ENCODE measurements at regions not wholly inside any gene's neighbourhood (a gene's known extent, or its start where the extent isn't known, plus 50 kb on each side); places are given as distances from the start of the nearest gene placed in this dataset.

DNA sequence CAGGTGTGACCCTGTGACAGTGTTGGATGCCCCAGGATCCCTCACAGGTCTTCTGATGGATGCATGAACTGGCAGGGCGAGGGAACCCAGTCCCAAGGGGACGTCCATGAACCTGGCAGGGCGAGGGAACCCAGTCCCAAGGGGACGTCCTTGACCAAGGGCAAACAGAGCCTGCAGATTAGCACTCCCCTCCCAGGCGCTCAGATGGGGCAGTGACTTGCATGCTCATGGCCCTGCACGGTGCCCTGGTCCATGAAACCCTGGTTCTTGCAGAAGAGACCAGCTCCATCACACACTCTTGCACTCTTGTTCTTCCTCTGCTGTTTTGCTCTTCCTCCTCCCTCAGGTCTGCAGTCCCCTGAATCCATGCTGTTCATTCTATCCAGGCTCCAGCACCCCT is 192.7 kb downstream of the GALR1 start:
- TF ChIP-seq, protein P1, sequence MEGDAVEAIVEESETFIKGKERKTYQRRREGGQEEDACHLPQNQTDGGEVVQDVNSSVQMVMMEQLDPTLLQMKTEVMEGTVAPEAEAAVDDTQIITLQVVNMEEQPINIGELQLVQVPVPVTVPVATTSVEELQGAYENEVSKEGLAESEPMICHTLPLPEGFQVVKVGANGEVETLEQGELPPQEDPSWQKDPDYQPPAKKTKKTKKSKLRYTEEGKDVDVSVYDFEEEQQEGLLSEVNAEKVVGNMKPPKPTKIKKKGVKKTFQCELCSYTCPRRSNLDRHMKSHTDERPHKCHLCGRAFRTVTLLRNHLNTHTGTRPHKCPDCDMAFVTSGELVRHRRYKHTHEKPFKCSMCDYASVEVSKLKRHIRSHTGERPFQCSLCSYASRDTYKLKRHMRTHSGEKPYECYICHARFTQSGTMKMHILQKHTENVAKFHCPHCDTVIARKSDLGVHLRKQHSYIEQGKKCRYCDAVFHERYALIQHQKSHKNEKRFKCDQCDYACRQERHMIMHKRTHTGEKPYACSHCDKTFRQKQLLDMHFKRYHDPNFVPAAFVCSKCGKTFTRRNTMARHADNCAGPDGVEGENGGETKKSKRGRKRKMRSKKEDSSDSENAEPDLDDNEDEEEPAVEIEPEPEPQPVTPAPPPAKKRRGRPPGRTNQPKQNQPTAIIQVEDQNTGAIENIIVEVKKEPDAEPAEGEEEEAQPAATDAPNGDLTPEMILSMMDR (IDR thresholded peaks at IDR 0.05), result no peak
- Histone ChIP-seq H3K9me3 (no peaks in the 10 kb centered on the region), H3K4me1 (ENCODE audit: low read depth) (no peaks in the 10 kb centered on the region), H3K36me3 (ENCODE audit: low read depth) (no peaks in the 10 kb centered on the region), H3K4me3 (no peak overlapping the region)
- ATAC-seq, result no peak
- DNase-seq, result no peak
- intact Hi-C loops (cut with DNase I, micrococcal nuclease), result no loop called here

DNA sequence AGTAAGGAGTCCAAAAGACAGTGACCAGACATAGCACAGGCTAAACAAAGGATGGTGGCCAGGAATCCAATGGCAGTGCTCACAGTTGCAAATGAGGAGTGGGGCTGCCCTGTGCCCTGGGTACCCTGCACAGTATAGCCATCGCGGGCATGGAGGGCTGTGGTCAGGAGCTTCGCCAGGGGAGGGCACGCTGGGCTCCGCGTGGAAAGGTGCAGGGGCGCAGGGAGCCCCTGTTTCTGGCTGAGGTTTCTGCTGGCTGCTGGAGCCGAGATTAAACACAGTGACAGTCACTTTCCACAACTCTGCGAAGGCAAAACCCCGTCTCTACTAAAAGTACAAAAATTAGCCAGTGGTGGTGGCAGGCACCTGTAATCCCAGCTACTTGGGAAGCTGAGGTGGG is 194.7 kb downstream of the GALR1 start:
- Histone ChIP-seq H3K4me3 (no peak overlapping the region), H3K4me1 (ENCODE audit: low read depth) (no peaks in the 10 kb centered on the region), H3K36me3 (ENCODE audit: low read depth) (no peaks in the 10 kb centered on the region), H3K9me3 (no peaks in the 10 kb centered on the region)
- ATAC-seq (no peak), DNase-seq (no peak)
- intact Hi-C loops (cut with DNase I, micrococcal nuclease), result no loop called here
- TF ChIP-seq, protein P1 (IDR thresholded peaks at IDR 0.05), result no peak

DNA sequence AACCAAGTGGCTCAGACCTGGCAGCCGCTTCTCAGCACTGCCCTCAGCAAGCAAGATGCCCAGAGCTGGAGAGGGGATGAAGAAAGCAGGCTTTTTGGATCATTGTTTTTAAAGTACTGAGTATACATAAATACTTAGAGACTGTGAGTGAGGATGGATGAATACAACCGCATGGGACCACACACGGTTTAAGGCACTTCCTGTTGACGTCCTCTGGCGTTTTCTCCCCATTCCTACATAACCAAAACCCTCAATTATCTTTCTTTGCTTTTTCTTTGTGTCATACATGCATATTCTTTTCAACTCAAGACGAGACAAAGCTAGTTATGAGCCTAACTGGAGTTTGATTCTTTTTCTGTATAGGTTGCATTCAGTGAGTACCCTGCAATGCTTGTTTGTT is 198.4 kb downstream of the GALR1 start:
- TF ChIP-seq, protein P1 (IDR thresholded peaks at IDR 0.05), result no peak
- Histone ChIP-seq H3K4me1 (ENCODE audit: low read depth) (no peaks in the 10 kb centered on the region), H3K36me3 (ENCODE audit: low read depth) (no peaks in the 10 kb centered on the region), H3K4me3 (no peak overlapping the region), H3K9me3 (no peaks in the 10 kb centered on the region)
- ATAC-seq (no peak), DNase-seq (no peak)
- intact Hi-C loops (cut with DNase I, micrococcal nuclease), result no loop called here

DNA sequence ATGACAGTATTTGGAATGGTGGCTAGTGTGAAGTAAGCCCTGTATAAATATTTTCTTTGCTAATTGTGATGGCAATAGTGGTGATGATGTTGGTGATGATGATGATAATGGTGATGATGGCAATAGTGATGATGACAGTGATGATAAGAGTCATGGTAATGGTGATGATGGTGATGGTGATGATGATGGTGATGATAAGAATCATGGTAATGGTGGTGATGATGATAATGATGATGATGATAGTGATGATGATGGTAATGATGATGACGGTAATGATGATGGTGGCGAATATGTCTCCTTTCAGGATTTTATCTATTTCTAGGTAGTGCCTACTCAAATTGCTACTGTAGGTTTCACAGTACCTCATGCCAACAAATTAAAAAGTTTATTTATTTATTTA is 205.4 kb downstream of the GALR1 start:
- intact Hi-C loops (cut with DNase I, micrococcal nuclease), result no loop called here
- Histone ChIP-seq H3K4me1 (ENCODE audit: low read depth) (no peaks in the 10 kb centered on the region), H3K9me3 (no peaks in the 10 kb centered on the region), H3K4me3 (no peak overlapping the region), H3K36me3 (ENCODE audit: low read depth) (no peaks in the 10 kb centered on the region)
- TF ChIP-seq, protein P1 (IDR thresholded peaks at IDR 0.05), result no peak
- DNase-seq (no peak), ATAC-seq (no peak)

DNA sequence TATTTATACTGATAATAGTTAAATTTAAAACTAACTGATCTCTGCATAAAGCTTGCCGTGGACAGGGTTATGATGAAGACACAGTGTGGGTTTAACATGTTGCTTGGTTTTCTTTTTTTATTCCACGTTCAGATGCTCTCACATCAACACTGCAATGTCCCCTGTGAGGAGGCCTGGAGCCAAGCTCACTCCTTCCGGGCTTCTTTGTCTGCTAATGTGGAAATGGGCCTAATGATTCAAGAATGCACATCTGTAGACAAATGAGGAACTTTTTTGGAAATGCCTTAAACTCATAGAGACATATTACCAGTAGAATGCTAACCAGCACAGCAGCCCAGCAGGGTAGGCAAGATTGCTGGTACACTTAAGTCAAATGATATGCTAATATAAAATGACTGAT is 208.0 kb downstream of the GALR1 start:
- H3K4me1 ChIP-seq (ENCODE audit: low read depth), result no peaks in the 10 kb centered on the region
- intact Hi-C loops (cut with DNase I, micrococcal nuclease), result no loop called here
- no peak for ATAC-seq
- H3K4me3 ChIP-seq, result no peak overlapping the region
- no peaks in the 10 kb centered on the region for H3K36me3 ChIP-seq (ENCODE audit: low read depth)
- TF ChIP-seq, protein P1 (IDR thresholded peaks at IDR 0.05), result no peak
- DNase-seq, result no peak
- no peaks in the 10 kb centered on the region for H3K9me3 ChIP-seq

DNA sequence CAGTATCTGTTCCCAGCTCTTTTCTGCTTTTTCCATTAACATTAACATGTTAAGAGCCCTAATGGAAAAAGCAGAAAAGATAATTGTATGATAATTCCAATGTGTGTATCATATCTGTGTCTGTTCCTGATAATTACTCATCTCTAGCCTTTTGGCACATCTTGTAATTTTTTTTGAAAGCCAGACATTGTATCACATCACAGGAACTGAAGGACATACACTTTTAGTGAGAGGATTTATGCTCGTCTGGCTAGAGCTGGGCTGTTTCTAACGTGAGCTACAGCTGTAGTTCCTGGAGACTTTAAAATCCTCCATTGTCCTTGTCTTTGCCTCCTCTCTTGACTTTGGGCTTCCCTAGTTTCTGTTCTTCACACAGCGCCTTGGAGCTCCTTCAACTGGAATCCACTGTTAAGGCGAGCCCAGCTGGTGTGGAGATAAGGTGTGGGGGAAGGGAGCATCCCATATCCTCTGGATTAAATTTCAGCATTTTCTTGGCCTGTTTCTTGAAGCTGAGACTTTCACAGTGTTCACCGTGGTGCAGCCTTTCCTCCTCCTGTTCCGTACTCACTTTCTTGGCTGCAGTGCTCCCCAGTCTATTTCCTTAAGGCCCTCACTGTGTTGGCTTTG is 211.5 kb downstream of the GALR1 start:
- Histone ChIP-seq H3K36me3 (ENCODE audit: low read depth) (no peaks in the 10 kb centered on the region), H3K4me1 (ENCODE audit: low read depth) (no peaks in the 10 kb centered on the region), H3K4me3 (no peak overlapping the region), H3K9me3 (no peaks in the 10 kb centered on the region)
- TF ChIP-seq, protein P1 (IDR thresholded peaks at IDR 0.05), result no peak
- no peak for DNase-seq
- intact Hi-C loops (cut with DNase I, micrococcal nuclease), result no loop called here
- no peak for ATAC-seq
